Muscle of back (tissue), 3 donors: ENCODE measurements at regions not wholly inside any gene's neighbourhood (a gene's known extent, or its start where the extent isn't known, plus 50 kb on each side); places are given as distances from the start of the nearest gene placed in this dataset.

Source experiments
- DNase-seq, 3 donors: peaks; one replicate each; pipeline versions ENCODE4 v3.0.0 to v3.0.0-alpha.2; 2013

DNA sequence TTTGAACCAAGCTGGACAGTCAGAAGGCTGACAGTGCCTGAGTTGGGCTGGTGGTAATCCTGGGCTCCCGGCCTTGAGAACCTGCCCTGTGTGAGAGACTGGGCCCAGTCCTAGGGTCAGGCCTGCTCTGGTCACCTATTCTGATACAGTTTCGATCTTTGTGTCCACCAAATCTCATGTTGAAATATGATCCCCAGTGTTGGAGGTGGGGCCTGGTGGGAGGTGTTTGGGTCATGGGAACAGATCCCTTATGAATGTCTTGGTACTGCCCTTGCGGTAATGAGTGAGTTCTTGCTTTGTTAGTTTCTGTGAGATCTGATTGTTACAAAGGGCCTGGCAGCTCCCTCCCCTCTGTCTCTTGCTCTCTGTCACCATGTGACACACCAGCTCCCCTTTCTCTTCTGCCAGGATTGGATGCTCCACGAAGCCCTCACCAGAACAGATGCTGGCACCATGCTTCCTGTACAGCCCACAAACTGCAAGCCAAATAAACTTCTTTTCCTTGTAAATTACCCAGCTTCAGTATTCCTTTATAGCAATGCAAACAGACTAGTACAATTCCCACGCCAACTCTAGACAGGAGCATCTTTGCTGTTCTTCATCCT lies 111.8 kb upstream of the ZNF438 start:
- DNase-seq, result no peak

DNA sequence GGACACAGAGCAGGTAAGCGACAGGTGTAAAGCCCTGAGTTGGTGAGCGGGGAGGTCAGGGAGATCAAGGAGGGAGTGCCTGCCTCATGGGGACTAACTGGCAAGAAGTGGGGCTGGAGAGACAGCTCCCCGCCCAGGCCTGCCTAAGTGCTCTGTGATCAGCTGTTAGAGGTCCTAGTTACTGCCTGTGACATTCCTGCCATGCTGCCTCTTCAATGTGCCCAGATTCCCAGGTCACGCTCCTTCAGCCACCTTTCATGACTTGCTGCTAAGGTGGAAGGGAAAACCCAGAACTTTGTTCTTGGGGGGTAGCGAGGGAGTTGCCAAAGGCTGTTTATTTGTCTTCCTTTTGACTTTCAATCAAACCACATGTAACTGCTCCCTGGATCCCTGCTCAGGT lies 114.3 kb upstream of the ZNF438 start:
- DNase-seq, result no peak

DNA sequence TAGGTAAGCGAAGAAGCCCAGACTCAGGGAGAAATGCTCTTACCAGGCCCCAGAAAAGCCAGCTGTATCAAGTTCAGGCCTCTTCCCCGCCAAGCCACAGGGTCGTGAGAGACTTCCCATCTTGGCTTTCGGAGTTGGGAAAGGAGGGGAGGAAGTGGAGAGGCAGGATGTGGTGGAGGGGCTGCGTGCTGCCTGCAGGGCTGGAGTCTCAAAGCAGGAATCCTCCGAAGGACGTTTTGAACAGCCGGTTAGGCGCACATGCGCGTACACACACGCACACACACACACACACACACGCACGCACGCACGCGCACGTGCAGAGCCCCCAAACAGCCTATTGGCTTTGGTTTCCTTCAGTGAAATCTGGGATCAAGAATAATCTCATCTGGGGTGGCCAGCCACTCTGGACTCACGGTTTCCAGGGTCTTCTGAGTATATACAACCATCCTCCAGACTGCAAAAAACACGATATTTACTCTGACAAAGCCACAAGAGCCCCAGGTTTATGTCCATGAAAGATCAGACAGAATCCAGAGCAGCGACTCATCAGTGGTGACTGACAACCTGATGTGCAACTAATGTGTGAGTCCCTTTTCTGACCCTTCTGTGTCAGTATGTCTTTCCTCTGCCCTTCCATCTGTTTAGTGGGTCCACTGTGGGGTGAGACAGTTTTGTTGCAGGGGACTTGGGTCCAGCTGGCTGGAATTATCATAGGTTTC lies 115.0 kb upstream of the ZNF438 start:
- peak; percentile 86 to 95 (median 88) for DNase-seq

- DNase-seq, result peak in 2 of 3 donors; percentile 62 to 81
Observed at GRCh38 chr10:31147210-31147608, 115.5 kb upstream of the ZNF438 start.

DNA sequence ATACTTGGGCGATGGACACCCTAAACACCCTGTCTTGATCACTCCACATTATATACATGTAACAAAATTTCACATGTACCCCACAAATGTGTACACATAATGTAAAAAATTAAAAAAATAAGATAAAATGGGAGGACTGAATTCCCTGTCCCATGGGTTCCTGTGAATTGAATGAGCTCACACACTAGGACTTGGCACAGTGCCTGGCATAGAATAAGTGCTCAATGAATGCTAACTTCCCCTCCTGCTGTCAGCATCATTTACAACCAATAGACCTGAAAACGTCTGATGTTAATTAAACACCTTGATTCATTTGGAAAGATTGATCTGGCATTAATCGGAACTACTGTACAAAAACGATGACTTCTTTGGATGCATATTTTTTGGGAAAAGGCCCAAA lies 117.3 kb upstream of the ZNF438 start:
- DNase-seq, result peak in 1 of 3 donors; percentile 51

DNA sequence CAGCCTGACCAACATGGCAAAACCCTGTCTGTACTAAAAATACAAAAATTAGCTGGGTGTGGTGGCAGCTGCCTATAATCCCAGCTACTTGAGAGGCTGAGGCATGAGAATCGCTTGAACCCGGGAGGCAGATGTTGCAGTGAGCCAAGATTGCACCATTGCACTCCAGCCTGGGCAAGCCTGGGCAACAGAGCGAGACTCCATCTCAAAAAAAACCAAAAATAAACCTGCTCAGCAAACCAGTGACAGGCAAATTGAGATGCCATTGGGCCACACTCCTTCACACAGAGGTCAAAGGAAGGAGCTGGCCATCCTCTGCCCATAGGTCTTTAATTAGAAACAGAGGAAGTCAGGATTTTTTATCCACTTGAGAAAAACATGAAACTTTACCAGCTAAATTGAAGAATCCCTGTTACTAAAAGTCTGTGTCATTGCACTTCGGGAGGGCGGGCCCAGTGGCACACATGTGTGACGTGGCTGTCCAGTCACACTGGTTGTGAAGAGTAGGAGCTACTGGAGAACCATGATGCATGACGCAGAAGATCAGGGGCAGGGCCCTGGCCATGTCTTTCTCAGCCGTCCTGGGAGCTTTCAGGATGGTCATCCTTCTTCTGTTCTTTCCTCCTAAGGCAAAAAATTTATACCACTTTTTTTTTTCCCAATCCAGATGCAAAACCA lies 118.3 kb upstream of the ZNF438 start:
- no peak for DNase-seq

DNA sequence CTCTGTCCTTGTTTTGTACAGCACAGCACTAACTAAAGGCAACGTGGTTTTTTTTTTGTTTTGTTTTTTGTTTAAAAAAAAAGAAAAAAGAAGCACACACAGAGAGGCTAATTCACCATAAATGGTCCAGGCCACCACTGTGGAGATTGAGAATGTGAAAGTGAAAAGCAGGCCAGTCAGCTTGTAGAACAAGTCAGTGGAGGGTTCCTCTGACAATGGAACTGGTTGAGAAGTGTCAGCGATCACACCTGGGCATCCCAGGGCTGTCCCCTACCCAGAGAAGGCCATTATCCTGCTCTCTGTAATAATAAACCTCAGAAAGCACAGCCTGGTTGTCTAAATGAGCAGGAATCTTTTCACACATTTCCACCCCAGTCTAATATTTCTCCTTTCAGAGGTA lies 119.6 kb upstream of the ZNF438 start:
- DNase-seq, result no peak

DNA sequence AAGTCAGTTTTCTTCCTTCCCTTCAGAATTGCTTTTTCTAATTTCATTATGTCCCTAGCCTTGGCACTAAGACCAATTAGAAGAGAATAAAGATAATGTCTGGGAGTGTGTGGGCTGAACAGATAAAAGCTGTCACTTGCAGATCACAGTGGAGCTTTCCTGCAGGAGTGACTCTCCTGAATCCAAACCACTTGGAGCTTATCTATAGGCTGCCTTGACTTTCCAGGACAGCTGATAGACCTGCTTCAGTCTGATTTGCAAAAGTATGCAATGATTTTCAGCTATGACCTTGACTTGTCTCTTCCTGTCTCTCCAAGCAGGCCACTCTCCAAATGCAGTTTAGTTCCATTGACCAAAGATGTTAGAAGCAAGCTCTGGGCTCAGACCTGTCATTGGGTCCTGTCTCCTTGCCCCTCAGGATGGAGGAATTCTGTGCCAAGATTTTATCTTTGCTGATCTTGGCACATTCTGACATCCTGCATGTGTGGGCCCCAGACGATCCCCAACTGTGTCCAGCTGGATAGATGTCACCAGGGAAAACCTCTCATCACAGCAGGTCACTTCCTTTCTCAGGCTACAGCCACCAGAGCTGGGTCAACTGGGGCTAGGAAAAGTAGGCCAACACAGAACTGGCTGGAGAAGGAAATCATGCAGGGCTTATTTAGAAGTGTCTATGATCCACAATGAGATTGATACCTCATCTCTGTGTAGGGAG lies 120.9 kb upstream of the ZNF438 start:
- peak in 1 of 3 donors; percentile 21 for DNase-seq

GRCh38 chr10:31153161-31153560 lies 121.5 kb upstream of the ZNF438 start:
- DNase-seq, result no peak

DNA sequence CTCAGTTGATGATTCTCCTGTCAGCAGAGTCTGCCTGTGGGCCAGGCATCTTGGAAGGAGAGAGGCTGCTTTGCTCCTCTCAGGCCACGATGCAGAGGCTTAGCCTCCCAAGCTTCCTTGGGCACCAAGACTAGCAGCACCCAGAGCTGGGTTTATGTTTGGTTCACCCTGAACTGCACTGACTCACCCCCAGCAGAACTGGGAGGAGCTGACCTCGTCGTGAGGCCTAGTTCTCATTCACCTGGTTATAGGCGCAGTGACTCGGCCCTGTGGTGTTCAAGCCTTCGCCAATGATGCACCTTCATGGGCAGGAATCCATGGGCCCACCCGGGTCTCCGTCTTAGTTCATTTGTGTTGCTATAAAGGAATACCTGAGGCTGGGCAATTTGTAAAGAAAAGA lies 122.0 kb upstream of the ZNF438 start:
- DNase-seq, result no peak

DNA sequence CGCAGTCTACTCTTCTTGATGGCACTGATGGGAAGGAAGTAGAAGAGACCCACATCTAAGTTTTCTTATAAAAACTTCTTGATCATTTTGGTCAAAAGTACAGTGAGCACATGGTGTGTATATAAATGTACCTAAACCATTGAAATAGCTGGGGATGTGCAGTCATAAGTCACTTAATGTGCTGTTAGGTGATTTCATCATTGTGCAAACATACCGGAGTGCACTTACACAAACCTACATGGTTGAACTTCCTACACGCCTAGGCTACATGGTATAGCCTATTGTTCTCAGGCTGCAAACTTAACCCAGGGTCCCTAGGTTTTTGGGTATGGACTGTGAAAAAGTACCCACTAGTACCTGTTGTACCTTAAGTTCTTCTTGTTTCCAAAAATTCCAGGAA lies 123.3 kb upstream of the ZNF438 start:
- no peak for DNase-seq

- DNase-seq, result peak; percentile 74 to 94 (median 87)
Observed at GRCh38 chr10:31157123-31158010, 125.7 kb upstream of the ZNF438 start.

DNA sequence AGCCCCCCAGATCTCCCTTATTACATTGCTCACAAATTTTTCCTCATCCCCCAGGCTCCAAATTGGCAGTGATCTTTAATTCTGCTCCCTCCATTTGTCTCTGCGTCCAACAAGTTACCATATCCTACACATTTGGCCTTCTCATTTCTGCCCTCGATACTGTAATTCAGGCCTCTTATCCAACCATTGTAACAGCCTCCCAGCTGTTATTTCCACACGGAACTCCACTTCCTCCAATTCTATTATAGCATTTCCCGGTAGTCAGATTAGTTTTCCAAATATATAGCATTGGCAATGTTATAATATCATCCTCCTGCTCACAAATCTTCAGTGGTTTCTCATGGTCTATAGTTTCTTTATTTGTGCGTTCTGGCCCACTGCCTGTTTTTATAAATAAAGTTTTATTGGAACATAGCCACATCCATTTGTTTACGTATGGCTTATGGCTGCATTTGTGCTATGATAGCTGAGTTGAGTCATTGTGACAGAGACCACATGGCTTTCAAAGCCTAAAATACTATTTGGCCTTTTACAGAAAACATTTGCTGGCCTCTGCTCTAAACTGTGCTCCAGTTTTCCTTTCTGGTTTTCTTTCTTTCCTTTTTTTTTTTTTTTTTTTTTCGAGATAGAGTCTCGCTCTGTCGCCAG lies 126.5 kb upstream of the ZNF438 start:
- no peak for DNase-seq

- DNase-seq, result no peak
Observed at GRCh38 chr10:31166606-31167005, 134.9 kb upstream of the ZNF438 start.

GRCh38 chr10:31170636-31171035 lies 139.0 kb upstream of the ZNF438 start:
- no peak for DNase-seq

- DNase-seq, result peak; percentile 60 to 84 (median 62)
Observed at GRCh38 chr10:31171402-31172083, 139.9 kb upstream of the ZNF438 start.

- DNase-seq, result no peak
Observed at GRCh38 chr10:31172925-31173324, 141.3 kb upstream of the ZNF438 start.

- DNase-seq, result no peak
Observed at GRCh38 chr10:31173752-31174151, 142.1 kb upstream of the ZNF438 start.

DNA sequence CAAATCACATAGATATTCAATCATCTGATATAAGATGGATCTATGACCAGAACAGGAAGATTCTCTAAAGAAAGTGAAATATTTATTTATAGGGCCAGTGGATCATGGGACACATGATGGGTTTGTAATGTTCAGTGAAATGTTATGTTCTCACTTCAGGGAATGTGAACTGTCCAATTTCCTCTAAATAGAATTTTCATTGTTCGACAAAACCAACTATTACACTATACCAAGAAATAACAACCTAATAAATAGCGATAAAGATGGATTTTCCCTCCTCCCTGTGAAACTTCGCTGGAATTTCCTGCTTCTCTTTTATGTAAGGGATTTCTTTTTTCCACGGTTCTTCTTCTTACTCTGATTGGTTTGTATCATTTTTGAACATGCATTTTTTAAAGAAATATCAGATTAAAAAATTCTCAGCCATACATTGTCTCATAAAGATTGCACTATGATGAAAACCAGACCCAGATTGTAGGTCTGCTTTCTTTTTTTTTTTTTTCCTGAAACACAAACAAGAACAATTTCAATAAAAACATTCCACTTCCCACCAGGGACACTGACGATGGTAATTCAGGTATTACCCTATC lies 139.8 kb upstream of the ZEB1 start:
- DNase-seq, result peak in 1 of 3 donors; percentile 46
